ENCODE measurements at regions not wholly inside any gene's neighbourhood (a gene's known extent, or its start where the extent isn't known, plus 50 kb on each side); places are given as distances from the start of the nearest gene placed in this dataset.

GRCh38 chr14:45633220-45633984, 380.4 kb upstream of the MIS18BP1 start:
- H2AFZ ChIP-seq (ENCODE audit: low read depth, low read length) = no peak overlapping the region
- POLR2A ChIA-PET = no interaction called here

More at GRCh38 chr14:45633220-45633984, 380.4 kb upstream of the MIS18BP1 start:
- FAIRE-seq (no peak), DNase-seq (ENCODE audit: low read depth, low spot score) (no peak)
- Histone ChIP-seq H3K27me3 (ENCODE audit: control insufficient read depth in 2 of 2, insufficient read depth in 2 of 2, low read length in 2 of 2) (no peaks in the 10 kb centered on the region), H3K9me1 (replicated peaks; ENCODE audit: control insufficient read depth, extremely low read depth, insufficient read depth, low read length) (no peaks in the 10 kb centered on the region), H3K9me3 (replicated peaks; ENCODE audit: control insufficient read depth, insufficient read depth, low read length) (no peaks in the 10 kb centered on the region), H3K4me3 (replicated peaks in 1 of 3; ENCODE audit: insufficient read depth in 1 of 3, low read depth in 1 of 3, low read length in 3 of 3) (no peak overlapping the region), H4K20me1 (replicated peaks; ENCODE audit: control insufficient read depth, extremely low read depth, insufficient read depth, low read length) (no peaks in the 10 kb centered on the region), H3K9ac (replicated peaks; ENCODE audit: extremely low read depth, insufficient read depth, low read length) (no peak overlapping the region), H3K4me1 (ENCODE audit: control insufficient read depth, extremely low read depth, insufficient read depth, low read length) (no peaks in the 10 kb centered on the region), H3K27ac (ENCODE audit: insufficient read depth, low read depth, low read length) (no peak overlapping the region), H3K79me2 (ENCODE audit: control insufficient read depth, insufficient read depth, low read length) (no peaks in the 10 kb centered on the region), H3K4me2 (ENCODE audit: insufficient read depth, low read length) (no peak overlapping the region), H3K36me3 (ENCODE audit: control insufficient read depth in 2 of 2, extremely low read depth in 1 of 2, insufficient read depth in 2 of 2, low read length in 2 of 2) (no peaks in the 10 kb centered on the region)
- CTCF ChIA-PET = no interaction called here
- no peak for TF ChIP-seq MYC (IDR thresholded peaks at IDR 0.05; ENCODE audit: low read depth, low read length)
- TF ChIP-seq CTCF (IDR thresholded peaks at IDR 0.05; ENCODE audit: extremely low read depth in 1 of 2, insufficient read depth in 1 of 2, low read depth in 1 of 2, low read length in 2 of 2) = no peak
- no peak for TF ChIP-seq POLR2A (IDR thresholded peaks at IDR 0.05; ENCODE audit: low read depth, low read length)
- TF ChIP-seq POLR2AphosphoS5 (IDR thresholded peaks at IDR 0.05; ENCODE audit: insufficient read depth, low read depth, low read length) = no peak
- TF ChIP-seq MAX (IDR thresholded peaks at IDR 0.05; ENCODE audit: insufficient read depth, insufficient read length) = no peak
- TF ChIP-seq GATA2 (IDR thresholded peaks at IDR 0.05; ENCODE audit: insufficient read depth, insufficient read length, low read depth, low read length) = no peak
- TF ChIP-seq EZH2 (IDR thresholded peaks at IDR 0.05; ENCODE audit: borderline replicate concordance, low read depth, low read length, severe bottlenecking) = no peak
- no peak for TF ChIP-seq FOS (IDR thresholded peaks at IDR 0.05; ENCODE audit: borderline replicate concordance, insufficient read depth, low read length)
- TF ChIP-seq JUN (IDR thresholded peaks at IDR 0.05; ENCODE audit: borderline replicate concordance, insufficient read depth, insufficient read length, low read depth) = no peak
- no TSS peak for BruUV-seq (replicated peaks)
- dilution Hi-C loops (cut with MboI; ENCODE audit: extremely low pct_ligation_motif_present, low sequenced_read_pairs) (no loop called here), intact Hi-C loops (cut with micrococcal nuclease) (no loop called here)

All from endothelial cell of umbilical vein (primary cell).